Activated CD8-positive, alpha-beta T cell treated with anti-CD3 and anti-CD28 coated beads for 36 hours (primary cell): ENCODE measurements at regions not wholly inside any gene's neighbourhood (a gene's known extent, or its start where the extent isn't known, plus 50 kb on each side); places are given as distances from the start of the nearest gene placed in this dataset.

Experiments
- ATAC-seq: fragments of 200-7000 bp; cut with Tn5 transposase; one replicate; pipeline ENCODE4 v1.10.0; 2021; ENCODE audit warnings: mild to moderate bottlenecking, moderate library complexity
- CTCF ChIA-PET: fragments of 350-600 bp; sonication (Branson Sonifier 250); formaldehyde crosslinking; loops from one replicate; lab custom pipeline; 2021; ENCODE audit warnings: antibody characterized with exemption; lab: Charles Lee
- POLR2A ChIA-PET: fragments of 350-600 bp; sonication (Branson Sonifier 250); formaldehyde crosslinking; loops from one replicate; lab custom pipeline; 2021; ENCODE audit warnings: antibody characterized with exemption; lab: Charles Lee
- DNase-seq: peaks from one replicate; pipeline ENCODE4 v3.0.0-alpha.2; 2020
- H3K27ac Mint-ChIP-seq: one replicate; pipeline ENCODE4 v1.8.0; 2021; ENCODE audit warnings: mild to moderate bottlenecking, mixed read lengths
- H3K27me3 Mint-ChIP-seq: one replicate; pipeline ENCODE4 v1.8.0; 2021; ENCODE audit warnings: mixed read lengths
- H3K36me3 Mint-ChIP-seq: one replicate; pipeline ENCODE4 v1.8.0; 2021; ENCODE audit warnings: low read depth, mixed read lengths
- H3K4me1 Mint-ChIP-seq: one replicate; pipeline ENCODE4 v1.8.0; 2021; ENCODE audit warnings: low read depth, mixed read lengths
- H3K4me3 Mint-ChIP-seq: one replicate; pipeline ENCODE4 v1.8.0; 2021; ENCODE audit warnings: mild to moderate bottlenecking, moderate library complexity, mixed read lengths
- H3K9me3 Mint-ChIP-seq: one replicate; pipeline ENCODE4 v1.8.0; 2021; ENCODE audit warnings: mixed read lengths
- CTCF ChIP-seq: fragments of 200-600 bp; IDR thresholded peaks from one replicate; pipeline ENCODE4 v1.8.0; 2022; ENCODE audit warnings: antibody characterized with exemption, mild to moderate bottlenecking
- intact Hi-C: fragments of 100-400 bp; cut with micrococcal nuclease; formaldehyde crosslinking; loops from one replicate; pipeline ENCODE4 v1.10.0; 2022

DNA sequence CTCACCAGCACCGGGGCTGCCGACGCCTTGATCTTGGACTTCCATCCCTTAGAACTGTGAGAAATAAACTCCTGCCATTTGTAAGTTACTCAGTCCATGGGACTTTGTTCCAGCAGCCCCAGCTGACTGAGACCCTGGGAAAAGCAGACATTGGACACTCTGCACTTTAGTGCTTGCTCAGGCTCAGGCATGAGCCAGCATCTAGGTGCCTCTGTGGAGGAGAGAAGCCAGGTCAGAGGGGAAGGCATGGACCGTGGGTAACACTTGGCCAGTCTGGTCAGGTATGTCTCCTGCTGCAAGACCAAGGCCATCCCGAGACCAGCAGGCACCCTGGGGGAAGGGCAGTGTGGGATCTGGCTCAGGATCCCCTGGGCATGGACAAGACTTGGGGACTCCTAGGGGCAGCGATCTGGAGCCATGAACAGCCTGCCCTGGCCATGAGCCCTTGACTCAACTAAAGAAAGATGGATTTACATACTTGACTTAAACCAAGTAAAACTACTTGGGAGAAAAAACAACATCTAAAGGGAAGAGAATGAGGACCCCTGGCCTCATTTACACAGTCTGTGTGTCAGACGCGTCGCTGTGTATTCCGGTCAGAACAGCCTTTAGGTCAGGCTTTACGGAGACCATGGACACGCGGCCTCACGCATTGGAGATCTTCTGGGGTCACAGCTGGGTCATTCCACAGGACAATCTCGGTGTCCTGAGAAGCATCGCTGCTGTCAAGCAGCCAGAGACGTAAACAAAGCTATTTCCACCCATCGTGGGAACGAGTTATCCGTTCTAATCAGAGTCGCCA, 497.1 kb downstream of the BRD1 start:
- ChIA-PET CTCF (no interaction called here), POLR2A (no interaction called here)
- H3K4me1 Mint-ChIP-seq = no peaks in the 10 kb centered on the region
- DNase-seq = no peak
- ATAC-seq = no peak
- H3K4me3 Mint-ChIP-seq = no peak overlapping the region
- no peaks in the 10 kb centered on the region for H3K36me3 Mint-ChIP-seq
- H3K9me3 Mint-ChIP-seq = peaks cover 3% of the 10 kb centered on the region
- no peak overlapping the region for H3K27ac Mint-ChIP-seq
- intact Hi-C loops = no loop called here
- TF ChIP-seq CTCF = no peak
- H3K27me3 Mint-ChIP-seq = no peaks in the 10 kb centered on the region

DNA sequence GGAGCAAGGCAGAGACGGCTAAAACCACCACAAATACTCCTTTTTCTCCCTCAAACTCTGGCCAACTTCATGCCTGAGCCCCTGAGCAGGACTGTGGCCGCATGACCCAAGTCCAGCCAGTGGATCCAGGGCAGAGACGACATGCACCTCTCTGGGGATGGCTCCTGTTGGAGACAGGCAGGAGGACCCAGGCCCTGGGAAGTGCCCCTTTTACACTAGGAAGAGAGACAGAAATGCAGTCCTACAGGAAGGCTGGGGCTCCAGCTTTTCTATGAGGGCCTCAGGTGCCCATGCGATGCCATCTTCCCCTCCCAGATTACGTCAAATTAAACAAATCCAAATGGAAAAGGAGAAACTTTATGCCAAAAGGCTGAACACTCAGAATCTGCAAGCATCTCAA, 498.0 kb downstream of the BRD1 start:
- H3K27me3 Mint-ChIP-seq = no peaks in the 10 kb centered on the region
- no peak for TF ChIP-seq CTCF
- H3K27ac Mint-ChIP-seq = no peak overlapping the region
- no peak overlapping the region for H3K4me3 Mint-ChIP-seq
- no peaks in the 10 kb centered on the region for H3K36me3 Mint-ChIP-seq
- intact Hi-C loops = no loop called here
- ChIA-PET CTCF (no interaction called here), POLR2A (no interaction called here)
- peaks cover 3% of the 10 kb centered on the region for H3K9me3 Mint-ChIP-seq
- no peaks in the 10 kb centered on the region for H3K4me1 Mint-ChIP-seq
- ATAC-seq (no peak), DNase-seq (no peak)

GRCh38 chr22:49328630-49329405, 498.9 kb downstream of the BRD1 start:
- intact Hi-C loops = no loop called here
- H3K4me3 Mint-ChIP-seq = no peak overlapping the region
- peaks cover 3% of the 10 kb centered on the region for H3K9me3 Mint-ChIP-seq
- no peak for TF ChIP-seq CTCF
- CTCF ChIA-PET = no interaction called here
- H3K27me3 Mint-ChIP-seq = no peaks in the 10 kb centered on the region
- ATAC-seq = no peak
- H3K36me3 Mint-ChIP-seq = no peaks in the 10 kb centered on the region
- POLR2A ChIA-PET = no interaction called here
- no peaks in the 10 kb centered on the region for H3K4me1 Mint-ChIP-seq
- DNase-seq = no peak
- no peak overlapping the region for H3K27ac Mint-ChIP-seq

DNA sequence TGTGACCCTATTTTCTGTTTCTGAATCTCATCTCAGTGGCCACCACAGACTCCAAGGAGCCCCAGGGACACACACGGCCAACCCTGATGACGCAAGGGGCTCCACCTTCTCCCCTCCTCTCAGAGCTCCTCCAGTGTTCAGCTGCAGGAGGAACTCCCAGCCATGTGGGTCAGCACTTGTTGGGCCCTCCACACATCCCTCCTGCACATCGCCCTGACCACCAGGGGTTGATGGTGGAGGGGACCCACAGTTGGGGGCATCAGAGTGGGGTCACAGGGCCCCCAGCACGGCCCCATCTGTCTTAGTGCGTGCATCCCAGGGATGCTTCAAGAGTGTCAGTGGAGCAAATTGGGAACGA, 499.6 kb downstream of the BRD1 start:
- intact Hi-C loops = no loop called here
- H3K27ac Mint-ChIP-seq = no peak overlapping the region
- peaks cover 4% of the 10 kb centered on the region for H3K27me3 Mint-ChIP-seq
- TF ChIP-seq CTCF = no peak
- no peaks in the 10 kb centered on the region for H3K36me3 Mint-ChIP-seq
- H3K4me3 Mint-ChIP-seq = no peak overlapping the region
- ChIA-PET POLR2A (no interaction called here), CTCF (interaction anchor here (1.1 kb wide), 1 partner anchor 23 kb away, joined by 4 read pairs; no protein-coding TSS in a partner anchor)
- ATAC-seq (no peak), DNase-seq (no peak)
- H3K4me1 Mint-ChIP-seq = no peaks in the 10 kb centered on the region
- H3K9me3 Mint-ChIP-seq = peaks cover 3% of the 10 kb centered on the region
